Mesendoderm (in vitro differentiated cells): ENCODE measurements at regions not wholly inside any gene's neighbourhood (a gene's known extent, or its start where the extent isn't known, plus 50 kb on each side); places are given as distances from the start of the nearest gene placed in this dataset.

ENCODE experiments used
- DNase-seq: peaks from one replicate; pipeline ENCODE4 v3.0.0; 2013
- H2AK5ac ChIP-seq: 2 replicates; pipeline ENCODE4 v1.6.1; 2013; ENCODE audit warnings: low read length, inconsistent platforms
- H2BK120ac ChIP-seq: 2 replicates; pipeline ENCODE4 v1.6.1; 2013; ENCODE audit warnings: low read depth, mild to moderate bottlenecking, low read length, moderate library complexity, mixed read lengths
- H2BK15ac ChIP-seq: replicated peaks from 2 replicates; pipeline ENCODE4 v1.6.1; 2013; ENCODE audit warnings: low read depth, mild to moderate bottlenecking, moderate library complexity
- H2BK5ac ChIP-seq: 2 replicates; pipeline ENCODE4 v1.6.1; 2013; ENCODE audit warnings: low read length, inconsistent platforms
- H3K18ac ChIP-seq: 2 replicates; pipeline ENCODE4 v1.6.1; 2013; ENCODE audit warnings: mild to moderate bottlenecking, low read length, mixed read lengths
- H3K23ac ChIP-seq: one replicate; pipeline ENCODE4 v1.6.1; 2013; ENCODE audit warnings: low read length
- H3K27ac ChIP-seq: 2 replicates; pipeline ENCODE4 v1.5.1; 2013; ENCODE audit warnings: low read depth, mild to moderate bottlenecking, inconsistent platforms, low read length, moderate library complexity
- H3K27me3 ChIP-seq: 2 replicates; pipeline ENCODE4 v1.6.1; 2013; ENCODE audit warnings: low read length, control low read depth, mild to moderate bottlenecking, inconsistent platforms; ENCODE audit not compliant: insufficient read depth, poor library complexity
- H3K36me3 ChIP-seq: 2 replicates; pipeline ENCODE4 v1.6.1; 2013; ENCODE audit warnings: low read length, inconsistent platforms; ENCODE audit not compliant: control insufficient read depth, insufficient read depth
- H3K4ac ChIP-seq: one replicate; pipeline ENCODE4 v1.6.1; 2013; ENCODE audit warnings: low read depth, mild to moderate bottlenecking, low read length, moderate library complexity
- H3K4me1 ChIP-seq: 2 replicates; pipeline ENCODE4 v1.6.1; 2013; ENCODE audit warnings: low read depth, low read length, inconsistent platforms; ENCODE audit not compliant: control insufficient read depth
- H3K4me2 ChIP-seq: 2 replicates; pipeline ENCODE4 v1.6.1; 2013; ENCODE audit warnings: low read length
- H3K4me3 ChIP-seq: 2 replicates; pipeline ENCODE4 v1.5.1; 2013; ENCODE audit warnings: mild to moderate bottlenecking, low read length
- H3K56ac ChIP-seq: one replicate; pipeline ENCODE4 v1.6.1; 2013; ENCODE audit warnings: low read length
- H3K79me1 ChIP-seq: 2 replicates; pipeline ENCODE4 v1.6.1; 2013; ENCODE audit warnings: low read length, inconsistent platforms
- H3K79me2 ChIP-seq: 2 replicates; pipeline ENCODE4 v1.6.1; 2013; ENCODE audit warnings: mild to moderate bottlenecking, low read length; ENCODE audit not compliant: control insufficient read depth, insufficient read depth
- H3K9ac ChIP-seq: 2 replicates; pipeline ENCODE4 v1.6.1; 2013; ENCODE audit warnings: low read length, inconsistent platforms
- H4K5ac ChIP-seq: one replicate; pipeline ENCODE4 v1.6.1; 2013; ENCODE audit warnings: low read length
- H4K8ac ChIP-seq: one replicate; pipeline ENCODE4 v1.6.1; 2013; ENCODE audit warnings: low read depth, mild to moderate bottlenecking, control low read depth, low read length, moderate library complexity
- WGBS: extraction: QIAGEN DNeasy Blood & Tissue Kit; methylation state at CpG from one replicate; pipeline ENCODE4 v1.1.7; 2013; ENCODE audit warnings: low lambda C conversion rate, missing lambda C conversion rate; ENCODE audit not compliant: insufficient coverage; ENCODE audit errors: extremely low coverage; 5-methylcytosine and 5-hydroxymethylcytosine counted together

GRCh38 chrX:125003746-125004446 is 315.8 kb upstream of the TEX13C start:
- Histone ChIP-seq H2AK5ac (no peak overlapping the region), H3K79me1 (no peaks in the 10 kb centered on the region), H3K36me3 (no peaks in the 10 kb centered on the region), H3K23ac (no peak overlapping the region), H3K4me1 (no peaks in the 10 kb centered on the region), H2BK15ac (no peak overlapping the region), H3K56ac (no peak overlapping the region), H4K5ac (no peak overlapping the region), H3K4ac (no peak overlapping the region), H4K8ac (no peak overlapping the region), H3K18ac (no peak overlapping the region), H3K9ac (no peak overlapping the region), H3K4me3 (no peak overlapping the region), H3K27ac (no peak overlapping the region), H2BK5ac (no peak overlapping the region), H3K79me2 (no peaks in the 10 kb centered on the region), H3K27me3 (no peaks in the 10 kb centered on the region), H2BK120ac (no peak overlapping the region), H3K4me2 (no peak overlapping the region)
- no CpG with 5 or more reads among the region's 7 CpGs for WGBS
- no peak for DNase-seq

GRCh38 chrX:125004799-125005198 is 314.9 kb upstream of the TEX13C start:
- H3K27ac ChIP-seq: no peak overlapping the region
- H2AK5ac ChIP-seq: no peak overlapping the region
- no peak overlapping the region for H3K23ac ChIP-seq
- no peak overlapping the region for H2BK15ac ChIP-seq
- WGBS: no CpG with 5 or more reads among the region's 2 CpGs
- H3K9ac ChIP-seq: no peak overlapping the region
- no peak overlapping the region for H2BK120ac ChIP-seq
- H3K4ac ChIP-seq: no peak overlapping the region
- no peak for DNase-seq
- no peak overlapping the region for H3K56ac ChIP-seq
- H3K4me3 ChIP-seq: no peak overlapping the region
- H4K5ac ChIP-seq: no peak overlapping the region
- H3K18ac ChIP-seq: no peak overlapping the region
- no peak overlapping the region for H4K8ac ChIP-seq
- no peaks in the 10 kb centered on the region for H3K79me1 ChIP-seq
- no peaks in the 10 kb centered on the region for H3K79me2 ChIP-seq
- no peaks in the 10 kb centered on the region for H3K27me3 ChIP-seq
- no peak overlapping the region for H3K4me2 ChIP-seq
- H2BK5ac ChIP-seq: no peak overlapping the region
- no peaks in the 10 kb centered on the region for H3K4me1 ChIP-seq
- no peaks in the 10 kb centered on the region for H3K36me3 ChIP-seq

- H3K27me3 ChIP-seq: no peaks in the 10 kb centered on the region
- H4K5ac ChIP-seq: no peak overlapping the region
- no peak overlapping the region for H3K9ac ChIP-seq
- H3K4me3 ChIP-seq: no peak overlapping the region
- no peaks in the 10 kb centered on the region for H3K36me3 ChIP-seq
- no peak overlapping the region for H3K18ac ChIP-seq
- H4K8ac ChIP-seq: no peak overlapping the region
- H2BK5ac ChIP-seq: no peak overlapping the region
- WGBS: no CpG with 5 or more reads among the region's 4 CpGs
- DNase-seq: no peak
- no peak overlapping the region for H3K56ac ChIP-seq
- no peaks in the 10 kb centered on the region for H3K4me1 ChIP-seq
- H2BK120ac ChIP-seq: no peak overlapping the region
- no peaks in the 10 kb centered on the region for H3K79me1 ChIP-seq
- no peak overlapping the region for H3K4me2 ChIP-seq
- no peak overlapping the region for H3K4ac ChIP-seq
- H3K27ac ChIP-seq: no peak overlapping the region
- H3K23ac ChIP-seq: no peak overlapping the region
- H3K79me2 ChIP-seq: no peaks in the 10 kb centered on the region
- H2AK5ac ChIP-seq: no peak overlapping the region
- no peak overlapping the region for H2BK15ac ChIP-seq
Measured at GRCh38 chrX:125005863-125006262, 313.8 kb upstream of the TEX13C start.

- H3K4ac ChIP-seq: no peak overlapping the region
- H3K27ac ChIP-seq: no peak overlapping the region
- H2BK15ac ChIP-seq: no peak overlapping the region
- H3K79me1 ChIP-seq: no peaks in the 10 kb centered on the region
- H4K8ac ChIP-seq: no peak overlapping the region
- no peak overlapping the region for H2AK5ac ChIP-seq
- no peak overlapping the region for H4K5ac ChIP-seq
- H3K27me3 ChIP-seq: no peaks in the 10 kb centered on the region
- H3K79me2 ChIP-seq: no peaks in the 10 kb centered on the region
- no peak overlapping the region for H3K4me2 ChIP-seq
- H3K36me3 ChIP-seq: no peaks in the 10 kb centered on the region
- no peaks in the 10 kb centered on the region for H3K4me1 ChIP-seq
- DNase-seq: no peak
- H2BK5ac ChIP-seq: no peak overlapping the region
- no peak overlapping the region for H3K9ac ChIP-seq
- WGBS: no CpG with 5 or more reads among the region's 3 CpGs
- H3K23ac ChIP-seq: no peak overlapping the region
- no peak overlapping the region for H3K56ac ChIP-seq
- no peak overlapping the region for H2BK120ac ChIP-seq
- H3K4me3 ChIP-seq: no peak overlapping the region
- no peak overlapping the region for H3K18ac ChIP-seq
Measured at GRCh38 chrX:125006704-125007103, 313.0 kb upstream of the TEX13C start.

- Histone ChIP-seq H3K4ac (no peak overlapping the region), H4K5ac (no peak overlapping the region), H3K79me2 (no peaks in the 10 kb centered on the region), H3K36me3 (no peaks in the 10 kb centered on the region), H3K4me1 (no peaks in the 10 kb centered on the region), H3K18ac (no peak overlapping the region), H4K8ac (no peak overlapping the region), H3K4me2 (no peak overlapping the region), H3K27ac (no peak overlapping the region), H3K79me1 (no peaks in the 10 kb centered on the region), H3K27me3 (no peaks in the 10 kb centered on the region), H2BK5ac (no peak overlapping the region), H2BK120ac (no peak overlapping the region), H3K23ac (no peak overlapping the region), H3K4me3 (no peak overlapping the region), H3K9ac (no peak overlapping the region), H2AK5ac (no peak overlapping the region), H2BK15ac (no peak overlapping the region), H3K56ac (no peak overlapping the region)
- WGBS: no CpG with 5 or more reads among the region's 3 CpGs
- DNase-seq: no peak
Measured at GRCh38 chrX:125012585-125012984, 307.1 kb upstream of the TEX13C start.

- Histone ChIP-seq H3K4me3 (no peak overlapping the region), H3K23ac (no peak overlapping the region)
Measured at GRCh38 chrX:125029131-125029530, 290.5 kb upstream of the TEX13C start.

More at GRCh38 chrX:125029131-125029530, 290.5 kb upstream of the TEX13C start:
- Histone ChIP-seq H3K56ac (no peak overlapping the region), H3K79me2 (no peaks in the 10 kb centered on the region), H3K27me3 (no peaks in the 10 kb centered on the region), H3K4me2 (no peak overlapping the region), H3K18ac (no peak overlapping the region), H3K4ac (no peak overlapping the region), H3K27ac (no peak overlapping the region), H2BK120ac (no peak overlapping the region), H4K5ac (no peak overlapping the region), H2BK5ac (no peak overlapping the region), H4K8ac (no peak overlapping the region), H2AK5ac (no peak overlapping the region), H3K36me3 (no peaks in the 10 kb centered on the region), H2BK15ac (no peak overlapping the region), H3K79me1 (no peaks in the 10 kb centered on the region), H3K4me1 (no peaks in the 10 kb centered on the region), H3K9ac (no peak overlapping the region)
- no CpG with 5 or more reads among the region's 3 CpGs for WGBS
- DNase-seq: no peak
